EH (cell line): ENCODE measurements at regions not wholly inside any gene's neighbourhood (a gene's known extent, or its start where the extent isn't known, plus 50 kb on each side); places are given as distances from the start of the nearest gene placed in this dataset.

Experiments
- DNase-seq: peaks from one replicate; pipeline ENCODE4 v3.0.0-alpha.2; 2015; ENCODE audit warnings: low read depth

DNA sequence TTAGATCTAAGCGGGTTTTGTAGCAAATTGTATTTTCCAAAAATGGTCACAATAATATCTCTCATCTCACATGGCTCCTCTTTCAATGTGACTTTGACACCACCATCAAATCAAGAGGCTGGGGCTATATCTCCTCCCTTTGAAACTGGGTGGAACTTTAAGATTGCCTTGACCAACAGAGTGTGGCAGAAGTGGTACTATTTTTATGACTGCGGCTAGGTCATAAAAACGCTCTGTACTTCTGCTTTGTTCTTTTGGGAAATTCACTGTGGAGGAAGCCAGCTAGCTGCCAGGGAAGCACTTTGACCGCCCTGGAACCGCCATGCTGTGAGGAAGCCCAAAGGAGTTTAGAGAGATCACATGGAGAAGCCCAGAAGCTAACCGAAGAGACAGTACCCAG is 50.7 kb upstream of the ACOT11 start:
- DNase-seq: no peak

DNA sequence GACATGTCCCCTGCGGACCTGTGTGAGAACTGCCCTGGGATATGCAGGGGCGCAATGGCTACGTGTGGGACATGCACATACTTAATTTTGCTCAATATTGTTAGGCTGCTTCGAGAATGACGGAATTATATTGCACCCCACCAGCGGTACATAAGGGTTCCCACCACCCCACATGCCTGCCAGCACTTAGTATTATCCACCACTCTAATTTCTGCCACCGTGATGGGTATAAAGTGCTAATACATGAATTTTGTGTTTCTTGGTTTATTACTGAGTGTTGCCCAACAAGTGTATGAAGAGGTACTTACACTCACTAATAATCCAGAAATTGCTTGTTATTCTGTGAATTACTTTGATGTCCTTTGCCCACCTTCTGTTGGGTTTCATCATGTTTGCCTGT is 52.1 kb upstream of the ACOT11 start:
- DNase-seq: no peak

GRCh38 chr1:54493608-54494007 is 54.4 kb upstream of the ACOT11 start:
- peak; percentile 46 for DNase-seq

GRCh38 chr1:54490361-54491248 is 57.4 kb upstream of the ACOT11 start:
- no peak for DNase-seq

- DNase-seq: no peak
Observed at GRCh38 chr1:54489627-54490250, 58.3 kb upstream of the ACOT11 start.

DNA sequence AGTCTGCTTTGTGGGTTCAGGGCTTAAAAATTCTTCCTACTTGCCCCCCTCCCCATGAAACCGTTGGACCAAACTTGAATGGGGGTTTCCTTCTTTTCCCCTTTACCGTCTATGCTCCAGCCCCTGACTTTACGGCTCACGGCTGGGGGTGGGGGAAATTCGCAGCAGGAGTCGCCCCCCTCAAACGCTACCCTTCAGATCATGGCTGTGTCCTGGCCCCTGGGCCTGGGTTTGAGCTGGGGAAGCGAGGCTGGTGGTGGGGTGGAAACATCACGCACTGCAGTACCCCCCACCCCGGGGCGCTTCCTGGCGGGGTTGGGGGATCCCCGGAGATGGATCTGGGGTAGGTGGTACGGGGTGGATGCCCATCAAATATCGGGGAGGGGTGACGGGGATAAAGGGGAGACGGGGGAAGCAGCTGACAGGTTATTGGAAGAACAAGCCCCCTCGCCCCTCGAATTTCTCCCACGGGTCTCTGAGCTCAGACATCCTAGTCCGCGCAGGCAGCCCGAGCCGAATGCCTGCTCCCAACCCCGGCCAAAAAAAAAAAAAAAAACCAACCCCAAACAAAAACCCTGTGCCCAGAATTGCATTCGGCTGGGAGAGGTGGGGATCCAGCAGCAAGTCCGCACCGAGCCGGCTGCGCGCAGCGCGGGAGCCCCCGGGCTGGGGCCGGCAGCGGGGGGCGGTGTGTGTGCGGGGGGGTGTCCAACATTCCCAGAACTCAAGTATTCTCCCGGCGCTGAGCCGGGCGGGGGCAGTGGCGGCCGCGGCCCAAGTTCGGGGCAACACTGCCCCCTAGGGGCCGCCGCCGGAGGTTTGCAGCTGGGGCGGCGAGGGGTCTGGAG is 59.0 kb upstream of the ACOT11 start:
- DNase-seq: peak; percentile 73

DNA sequence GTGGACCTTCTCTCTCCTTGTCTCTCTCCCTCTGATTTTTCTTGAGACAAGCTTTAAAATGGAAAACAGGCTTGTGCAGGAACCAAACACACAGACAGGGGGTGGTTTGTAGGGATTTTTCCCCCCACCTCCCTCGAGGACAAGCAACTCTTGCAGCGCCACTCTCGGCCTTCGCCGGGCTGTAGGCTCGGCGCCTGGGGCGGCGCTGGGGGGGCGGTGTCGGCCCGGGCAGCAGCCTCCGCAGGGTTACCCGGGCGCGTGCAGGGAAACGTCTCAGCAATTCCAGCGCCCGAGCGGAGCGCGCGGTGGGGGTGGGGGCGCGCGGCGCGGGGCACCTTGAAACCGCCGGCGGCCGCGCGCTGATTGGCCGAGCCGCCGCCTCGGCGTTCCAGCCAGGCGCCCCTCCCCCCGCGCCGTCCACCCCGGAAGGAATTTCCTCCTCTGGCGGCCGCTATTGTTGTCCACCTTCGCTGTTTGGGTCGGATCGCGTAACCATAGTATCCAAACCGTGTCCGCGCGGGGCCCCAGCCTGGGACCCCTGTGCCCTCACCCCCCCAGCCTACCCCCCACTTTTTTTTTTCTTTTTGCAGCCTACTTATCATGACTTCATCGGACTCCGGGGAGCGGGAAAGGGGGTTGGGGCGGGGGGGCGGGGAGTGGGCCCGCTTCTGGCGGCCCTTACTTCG is 59.8 kb upstream of the ACOT11 start:
- DNase-seq: peak; percentile 91

GRCh38 chr1:54487571-54488050 is 60.4 kb upstream of the ACOT11 start:
- no peak for DNase-seq

GRCh38 chr1:54486907-54487306 is 61.1 kb upstream of the ACOT11 start:
- no peak for DNase-seq

- peak; percentile 35 for DNase-seq
Observed at GRCh38 chr1:54485416-54485815, 62.6 kb upstream of the ACOT11 start.

DNA sequence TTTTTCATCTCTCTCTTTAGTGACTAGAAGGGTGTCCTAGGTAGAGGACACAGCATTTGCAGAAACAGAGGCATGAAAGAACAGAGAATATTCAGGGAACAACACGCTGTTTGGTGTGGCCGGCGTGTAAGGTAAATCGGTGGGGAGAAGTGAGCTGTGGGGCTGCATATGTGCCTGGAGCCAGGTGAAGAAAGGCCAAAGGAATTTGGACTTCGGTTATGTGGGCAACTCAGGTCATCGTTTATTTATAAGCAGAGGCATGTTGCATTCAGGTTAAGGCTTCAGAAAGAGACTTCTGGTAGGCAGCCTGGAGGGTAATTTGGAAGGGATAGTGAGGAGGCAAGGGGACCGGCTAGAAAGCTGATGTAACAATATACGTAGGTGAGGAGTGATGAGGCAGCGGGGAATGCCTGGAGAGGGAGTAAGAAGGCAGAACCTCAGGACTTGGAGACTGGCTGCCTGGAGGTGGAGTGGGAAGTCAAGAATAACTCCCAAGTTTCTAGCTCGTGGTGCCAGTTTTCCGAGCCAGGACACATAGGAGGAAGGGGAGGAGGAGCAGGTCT is 64.1 kb upstream of the ACOT11 start:
- DNase-seq: no peak

GRCh38 chr1:54481201-54481884 is 66.7 kb upstream of the ACOT11 start:
- no peak for DNase-seq

- peak; percentile 45 for DNase-seq
Observed at GRCh38 chr1:54480525-54480848, 67.5 kb upstream of the ACOT11 start.

- DNase-seq: no peak
Observed at GRCh38 chr1:54479841-54480524, 68.0 kb upstream of the ACOT11 start.

DNA sequence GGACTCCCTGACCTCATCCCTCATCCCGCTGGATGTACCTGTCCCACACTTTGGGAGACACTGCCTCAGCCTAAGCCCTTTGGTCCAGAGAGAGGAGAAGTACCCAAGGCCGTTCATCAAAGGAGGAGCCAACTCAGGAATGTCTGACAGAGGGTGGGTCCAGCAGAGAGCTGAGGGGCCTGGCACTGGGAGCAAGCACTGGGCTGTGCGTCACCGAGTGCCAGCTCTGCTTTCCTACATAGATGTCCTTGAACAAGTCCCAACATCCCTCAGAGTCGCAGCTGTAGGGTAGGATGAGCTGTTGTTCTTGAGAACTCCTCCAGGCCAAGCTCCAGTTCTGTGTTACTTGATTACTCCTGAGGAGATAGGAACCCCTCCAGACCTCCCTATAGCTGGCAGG is 68.8 kb upstream of the ACOT11 start:
- no peak for DNase-seq

DNA sequence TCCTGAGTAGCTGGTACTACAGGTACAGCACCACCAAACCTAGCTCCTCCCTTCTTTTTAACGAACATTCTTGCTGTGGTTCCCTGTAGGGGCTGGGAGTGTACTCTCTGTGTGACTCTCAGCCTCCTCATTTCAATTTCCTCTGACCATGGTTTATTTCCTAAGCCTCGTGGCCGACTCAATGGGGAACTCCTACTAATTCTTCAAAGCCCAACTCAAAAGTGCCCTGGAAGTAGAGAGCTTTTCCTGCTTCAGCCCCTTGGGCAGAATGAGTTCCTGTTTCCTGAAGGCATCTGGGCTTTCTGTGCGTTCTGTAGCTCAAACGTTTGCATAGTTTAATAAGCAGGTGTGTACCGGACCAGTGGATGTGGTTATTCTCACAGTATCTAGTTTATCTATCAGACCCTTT is 70.9 kb upstream of the ACOT11 start:
- no peak for DNase-seq

- no peak for DNase-seq
Observed at GRCh38 chr1:54476530-54477109, 70.4 kb upstream of the SSBP3 start.

- DNase-seq: no peak
Observed at GRCh38 chr1:54475946-54476516, 69.8 kb upstream of the SSBP3 start.

DNA sequence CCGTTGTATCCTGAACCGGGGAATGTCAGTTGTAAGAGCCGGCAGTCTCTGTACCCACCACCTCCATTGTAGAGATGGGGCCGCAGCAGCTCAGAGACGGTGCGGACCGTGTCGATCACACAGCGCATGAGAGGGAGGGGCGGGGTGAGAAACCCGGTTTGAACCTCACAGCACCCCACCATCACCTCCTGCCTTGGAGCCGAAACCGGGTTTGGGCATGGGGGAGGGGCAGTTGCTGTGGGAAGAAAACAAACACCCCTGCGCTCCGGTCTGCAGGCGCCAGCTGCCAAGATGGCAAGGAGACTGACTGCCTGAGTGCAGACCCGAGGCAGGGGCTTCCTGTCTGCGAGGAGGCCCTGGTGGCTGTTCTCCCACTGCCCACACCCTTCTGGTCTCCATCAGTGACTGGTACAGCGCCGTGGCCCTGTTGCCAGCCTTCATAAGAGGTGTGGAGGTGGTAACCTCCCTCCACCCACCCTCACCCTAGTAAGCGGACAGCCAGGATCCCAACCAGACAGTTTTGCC is 69.2 kb upstream of the SSBP3 start:
- no peak for DNase-seq
